NCI-H2227 (cell line): ENCODE measurements at regions not wholly inside any gene's neighbourhood (a gene's known extent, or its start where the extent isn't known, plus 50 kb on each side); places are given as distances from the start of the nearest gene placed in this dataset.

Source experiments
- DNase-seq: peaks from one replicate; lab custom pipeline; 2025; ENCODE audit not compliant: unreplicated experiment; lab: John Stamatoyannopoulos, UW

- no peak for DNase-seq
Measured at GRCh38 chr2:164306872-164307271, 314.4 kb downstream of the GRB14 start.

- no peak for DNase-seq
Measured at GRCh38 chr2:164302786-164303185, 318.5 kb downstream of the GRB14 start.

GRCh38 chr2:164288235-164288634 lies 333.0 kb downstream of the GRB14 start:
- DNase-seq = no peak

GRCh38 chr2:164287056-164287455 lies 334.2 kb downstream of the GRB14 start:
- no peak for DNase-seq

GRCh38 chr2:164285576-164285975 lies 335.7 kb downstream of the GRB14 start:
- no peak for DNase-seq

- DNase-seq = no peak
Measured at GRCh38 chr2:164281896-164282295, 339.4 kb downstream of the GRB14 start.

GRCh38 chr2:164275659-164276058 lies 345.6 kb downstream of the GRB14 start:
- DNase-seq = no peak

- no peak for DNase-seq
Measured at GRCh38 chr2:164260506-164260905, 360.8 kb downstream of the GRB14 start.

GRCh38 chr2:164257742-164258141 lies 363.5 kb downstream of the GRB14 start:
- DNase-seq = no peak

- no peak for DNase-seq
Measured at GRCh38 chr2:164252568-164253287, 368.6 kb downstream of the GRB14 start.

GRCh38 chr2:164243315-164243714 lies 378.0 kb downstream of the GRB14 start:
- DNase-seq = no peak

GRCh38 chr2:164242409-164242808 lies 378.9 kb downstream of the GRB14 start:
- no peak for DNase-seq

GRCh38 chr2:164234074-164234473 lies 387.2 kb downstream of the GRB14 start:
- DNase-seq = no peak

GRCh38 chr2:164224007-164224406 lies 397.3 kb downstream of the GRB14 start:
- no peak for DNase-seq

GRCh38 chr2:164221473-164221872 lies 399.8 kb downstream of the GRB14 start:
- DNase-seq = no peak

- no peak for DNase-seq
Measured at GRCh38 chr2:164220265-164220664, 401.0 kb downstream of the GRB14 start.

- no peak for DNase-seq
Measured at GRCh38 chr2:164213916-164214315, 407.4 kb downstream of the GRB14 start.

- no peak for DNase-seq
Measured at GRCh38 chr2:164205347-164205746, 415.9 kb downstream of the GRB14 start.

GRCh38 chr2:164203131-164203530 lies 418.2 kb downstream of the GRB14 start:
- DNase-seq = no peak

GRCh38 chr2:164198256-164198655 lies 423.0 kb downstream of the GRB14 start:
- no peak for DNase-seq

- DNase-seq = no peak
Measured at GRCh38 chr2:164190700-164191099, 430.6 kb downstream of the GRB14 start.

- no peak for DNase-seq
Measured at GRCh38 chr2:164189851-164190250, 431.4 kb downstream of the GRB14 start.

GRCh38 chr2:164187121-164187520 lies 434.2 kb downstream of the GRB14 start:
- DNase-seq = no peak
